Stimulated activated CD4-positive, alpha-beta T cell treated with anti-CD3 and anti-CD28 coated beads, Interleukin-4, amount 100 ng/mL, for 24 hours (primary cell): ENCODE measurements at regions not wholly inside any gene's neighbourhood (a gene's known extent, or its start where the extent isn't known, plus 50 kb on each side); places are given as distances from the start of the nearest gene placed in this dataset.

Experiments used
- DNase-seq: peaks from one replicate; pipeline ENCODE4 v3.0.0-alpha.2; 2020

- no peak for DNase-seq
Measured at GRCh38 chrX:43590150-43590549, 65.9 kb upstream of the MAOA start.

- no peak for DNase-seq
Measured at GRCh38 chrX:43592597-43592996, 63.5 kb upstream of the MAOA start.

- no peak for DNase-seq
Measured at GRCh38 chrX:43595931-43596330, 60.2 kb upstream of the MAOA start.

DNA sequence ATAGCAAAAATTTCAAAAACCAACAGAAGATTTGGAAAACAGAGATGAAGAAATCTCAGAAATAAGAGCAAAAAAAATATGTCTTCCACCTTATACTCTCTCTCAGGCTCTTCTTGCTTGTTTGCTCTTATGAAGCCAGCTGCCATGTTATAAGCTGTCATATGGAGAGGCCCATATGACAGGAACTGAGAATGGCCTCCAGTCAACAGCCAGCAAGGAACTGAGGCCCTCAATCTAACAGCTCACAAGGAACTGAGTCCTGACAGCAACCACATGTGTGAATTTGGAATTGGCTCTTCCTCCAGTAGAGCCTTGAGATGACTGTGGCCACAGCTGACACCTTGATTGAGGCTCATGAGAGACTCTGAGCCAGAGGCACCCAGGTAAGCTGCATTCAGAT, 51.3 kb upstream of the MAOA start:
- DNase-seq: no peak

DNA sequence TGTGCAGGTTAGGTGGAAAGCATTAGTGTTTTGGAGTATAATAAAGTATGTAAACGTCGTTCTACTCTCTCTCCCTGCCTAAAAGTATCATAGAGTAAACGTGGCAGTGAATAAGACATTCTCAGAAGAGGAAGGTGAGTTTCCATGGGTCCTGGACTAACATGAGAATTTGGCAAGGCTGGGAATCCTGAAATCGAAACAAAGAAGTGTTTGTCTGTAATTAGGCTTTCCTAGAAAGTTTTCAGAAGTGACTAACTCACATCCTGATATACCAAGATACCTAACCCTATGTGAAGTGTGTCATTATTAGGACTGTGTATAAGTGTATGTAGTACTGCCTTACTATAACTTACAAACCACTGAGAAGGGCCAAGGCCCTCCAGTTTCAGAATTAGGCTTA, 50.7 kb upstream of the MAOA start:
- DNase-seq: no peak
